Natural killer cell (primary cell): ENCODE measurements at regions not wholly inside any gene's neighbourhood (a gene's known extent, or its start where the extent isn't known, plus 50 kb on each side); places are given as distances from the start of the nearest gene placed in this dataset.

Experiments used
- ATAC-seq, 3 donors: fragments of 150-1000 bp in 2 of 3; fragments of 200-7000 bp in 1 of 3; cut with Tn5 transposase; 1 replicate in 1 of 3; 2 replicates in 2 of 3; pipeline ENCODE4 v1.10.0; 2021; ENCODE audit warnings: mild to moderate bottlenecking in 2 of 3, moderate library complexity in 2 of 3
- DNase-seq, 2 donors: peaks; one replicate each; pipeline versions ENCODE4 v3.0.0 to v3.0.0-alpha.2; 2013 to 2021; ENCODE audit warnings: mixed read lengths in 1 of 2
- H3K27ac ChIP-seq: one replicate; pipeline ENCODE4 v1.5.1; 2013; ENCODE audit warnings: mild to moderate bottlenecking, low read length
- H3K27me3 ChIP-seq: one replicate; pipeline ENCODE4 v1.6.1; 2013; ENCODE audit warnings: low read length; ENCODE audit not compliant: control insufficient read depth, insufficient read depth
- H3K36me3 ChIP-seq: one replicate; pipeline ENCODE4 v1.6.1; 2013; ENCODE audit warnings: low read length; ENCODE audit not compliant: control insufficient read depth, insufficient read depth
- H3K4me1 ChIP-seq: one replicate; pipeline ENCODE4 v1.6.1; 2013; ENCODE audit warnings: low read length; ENCODE audit not compliant: control insufficient read depth, insufficient read depth
- H3K4me3 ChIP-seq: one replicate; pipeline ENCODE4 v1.5.1; 2013; ENCODE audit warnings: low read length
- H3K9me3 ChIP-seq: one replicate; pipeline ENCODE4 v1.6.1; 2013; ENCODE audit warnings: low read length; ENCODE audit not compliant: control insufficient read depth, insufficient read depth
- H3K27ac Mint-ChIP-seq, 2 donors: one replicate each; pipeline ENCODE4 v1.8.0; 2022; ENCODE audit warnings: mild to moderate bottlenecking in 2 of 2, mixed read lengths in 2 of 2, moderate library complexity in 1 of 2
- H3K27me3 Mint-ChIP-seq, 2 donors: one replicate each; pipeline ENCODE4 v1.8.0; 2022; ENCODE audit warnings: low read depth in 2 of 2, mixed read lengths in 2 of 2
- H3K36me3 Mint-ChIP-seq: one replicate; pipeline ENCODE4 v1.8.0; 2022; ENCODE audit warnings: mixed read lengths
- H3K4me1 Mint-ChIP-seq, 2 donors: one replicate each; pipeline ENCODE4 v1.8.0; 2022; ENCODE audit warnings: mixed read lengths in 2 of 2
- H3K4me3 Mint-ChIP-seq: one replicate; pipeline ENCODE4 v1.8.0; 2022; ENCODE audit warnings: mild to moderate bottlenecking, moderate library complexity, mixed read lengths
- H3K9me3 Mint-ChIP-seq, 2 donors: one replicate each; pipeline ENCODE4 v1.8.0; 2022; ENCODE audit warnings: mixed read lengths in 2 of 2
- WGBS: methylation state at CpG from one replicate; pipeline ENCODE4 v1.1.7; 2013; ENCODE audit warnings: missing lambda C conversion rate; ENCODE audit not compliant: insufficient coverage; 5-methylcytosine and 5-hydroxymethylcytosine counted together
- intact Hi-C: fragments of 100-400 bp; cut with micrococcal nuclease; formaldehyde crosslinking; loops from one replicate; pipeline ENCODE4 v1.14.2; 2022
- TF ChIP-seq, protein P1 (sequence below): fragments of 200-600 bp; IDR thresholded peaks from one replicate; pipeline ENCODE4 v1.8.0; 2022; ENCODE audit warnings: antibody characterized with exemption

DNA sequence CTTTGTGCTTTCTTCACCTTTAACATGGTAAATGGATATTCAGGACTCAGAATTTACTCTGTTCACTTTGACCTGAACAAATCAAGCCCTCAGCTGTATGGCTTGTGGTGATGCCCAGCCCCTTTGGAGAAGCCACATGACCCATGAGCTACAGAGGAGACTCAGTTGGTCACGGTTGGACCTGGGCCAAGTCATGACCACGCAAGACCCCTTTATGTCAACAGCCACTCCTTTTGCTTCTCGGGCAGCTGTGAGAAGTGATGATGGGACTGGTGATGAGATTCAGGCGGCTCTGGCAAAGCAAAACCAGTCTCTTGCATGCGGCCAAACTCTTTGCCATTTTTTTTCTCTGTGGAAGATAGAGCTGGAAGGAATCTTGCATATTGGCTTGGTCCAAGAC, 96.5 kb upstream of the AJAP1 start:
- Mint-ChIP-seq H3K4me3 (no peak overlapping the region), H3K9me3 (no peaks in the 10 kb centered on the region), H3K36me3 (no peaks in the 10 kb centered on the region), H3K4me1 (no peaks in the 10 kb centered on the region), H3K27ac (no peak overlapping the region), H3K27me3 (peaks cover 2 to 10% of the 10 kb centered on the region in 2 donors)
- no peaks in the 10 kb centered on the region for H3K4me1 ChIP-seq
- DNase-seq = no peak
- no peaks in the 10 kb centered on the region for H3K36me3 ChIP-seq
- no peak overlapping the region for H3K4me3 ChIP-seq
- TF ChIP-seq, protein P1, sequence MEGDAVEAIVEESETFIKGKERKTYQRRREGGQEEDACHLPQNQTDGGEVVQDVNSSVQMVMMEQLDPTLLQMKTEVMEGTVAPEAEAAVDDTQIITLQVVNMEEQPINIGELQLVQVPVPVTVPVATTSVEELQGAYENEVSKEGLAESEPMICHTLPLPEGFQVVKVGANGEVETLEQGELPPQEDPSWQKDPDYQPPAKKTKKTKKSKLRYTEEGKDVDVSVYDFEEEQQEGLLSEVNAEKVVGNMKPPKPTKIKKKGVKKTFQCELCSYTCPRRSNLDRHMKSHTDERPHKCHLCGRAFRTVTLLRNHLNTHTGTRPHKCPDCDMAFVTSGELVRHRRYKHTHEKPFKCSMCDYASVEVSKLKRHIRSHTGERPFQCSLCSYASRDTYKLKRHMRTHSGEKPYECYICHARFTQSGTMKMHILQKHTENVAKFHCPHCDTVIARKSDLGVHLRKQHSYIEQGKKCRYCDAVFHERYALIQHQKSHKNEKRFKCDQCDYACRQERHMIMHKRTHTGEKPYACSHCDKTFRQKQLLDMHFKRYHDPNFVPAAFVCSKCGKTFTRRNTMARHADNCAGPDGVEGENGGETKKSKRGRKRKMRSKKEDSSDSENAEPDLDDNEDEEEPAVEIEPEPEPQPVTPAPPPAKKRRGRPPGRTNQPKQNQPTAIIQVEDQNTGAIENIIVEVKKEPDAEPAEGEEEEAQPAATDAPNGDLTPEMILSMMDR = no peak
- H3K27ac ChIP-seq = no peak overlapping the region
- no peak for ATAC-seq
- no peaks in the 10 kb centered on the region for H3K27me3 ChIP-seq
- H3K9me3 ChIP-seq = no peaks in the 10 kb centered on the region
- 89% methylated on average over 5 of the region's 5 CpGs for WGBS
- intact Hi-C loops = no loop called here

DNA sequence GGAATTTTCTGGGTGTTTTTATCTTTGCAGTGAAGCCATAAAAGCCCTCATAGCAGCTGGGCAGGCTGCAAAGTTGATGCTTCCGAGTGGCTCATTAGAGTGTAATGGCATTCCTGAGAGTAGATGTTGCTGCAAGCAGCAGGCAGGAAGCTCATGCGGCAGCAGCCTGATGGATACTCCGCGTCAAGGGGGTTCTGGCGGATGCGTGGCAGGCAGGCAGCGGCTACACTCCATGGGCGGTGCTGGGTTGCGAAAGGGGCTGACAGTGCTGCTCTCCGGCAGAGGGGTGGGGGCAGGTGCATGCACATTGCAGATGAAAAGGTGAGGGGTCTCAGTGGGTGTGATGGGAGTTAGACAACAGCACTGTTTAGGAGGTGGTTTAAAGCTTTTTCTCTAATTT, 93.2 kb upstream of the AJAP1 start:
- TF ChIP-seq, protein P1 = no peak
- ATAC-seq (no peak), DNase-seq (no peak)
- Mint-ChIP-seq H3K9me3 (no peaks in the 10 kb centered on the region), H3K36me3 (no peaks in the 10 kb centered on the region), H3K27me3 (peaks cover 0 to 22% of the 10 kb centered on the region in 2 donors), H3K27ac (no peak overlapping the region), H3K4me1 (no peaks in the 10 kb centered on the region), H3K4me3 (no peak overlapping the region)
- Histone ChIP-seq H3K4me1 (no peaks in the 10 kb centered on the region), H3K9me3 (no peaks in the 10 kb centered on the region), H3K4me3 (no peak overlapping the region), H3K27me3 (no peaks in the 10 kb centered on the region), H3K27ac (no peak overlapping the region), H3K36me3 (no peaks in the 10 kb centered on the region)
- intact Hi-C loops = no loop called here
- 15% methylated on average over 10 of the region's 10 CpGs for WGBS

DNA sequence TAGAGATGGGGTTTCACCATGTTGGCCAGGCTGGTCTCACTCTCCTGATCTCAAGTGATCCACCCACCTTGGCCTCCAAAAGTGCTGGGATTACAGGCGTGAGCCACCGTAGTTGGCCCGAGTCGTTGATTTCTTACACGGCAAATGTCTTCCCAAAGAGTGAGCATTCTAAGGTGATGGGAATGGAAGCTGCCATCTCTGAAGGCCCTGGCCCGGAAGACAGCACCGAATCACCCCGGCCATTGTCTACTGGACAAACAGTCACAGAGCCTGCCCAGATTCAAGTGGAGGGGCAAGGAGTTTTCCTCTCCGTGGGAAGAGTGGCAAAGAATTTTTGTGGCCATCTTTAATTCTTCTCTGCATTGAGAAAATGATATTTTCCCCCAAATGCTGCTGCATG, 92.1 kb upstream of the AJAP1 start:
- Histone ChIP-seq H3K36me3 (no peaks in the 10 kb centered on the region), H3K9me3 (no peaks in the 10 kb centered on the region), H3K4me3 (no peak overlapping the region), H3K4me1 (no peaks in the 10 kb centered on the region), H3K27me3 (no peaks in the 10 kb centered on the region), H3K27ac (no peak overlapping the region)
- Mint-ChIP-seq H3K4me3 (no peak overlapping the region), H3K27me3 (peaks cover 0 to 28% of the 10 kb centered on the region in 2 donors), H3K27ac (no peak overlapping the region), H3K9me3 (no peaks in the 10 kb centered on the region), H3K36me3 (no peaks in the 10 kb centered on the region), H3K4me1 (no peaks in the 10 kb centered on the region)
- 95% methylated on average over 9 of the region's 9 CpGs for WGBS
- TF ChIP-seq, protein P1 = no peak
- DNase-seq = no peak
- no peak for ATAC-seq
- intact Hi-C loops = no loop called here

DNA sequence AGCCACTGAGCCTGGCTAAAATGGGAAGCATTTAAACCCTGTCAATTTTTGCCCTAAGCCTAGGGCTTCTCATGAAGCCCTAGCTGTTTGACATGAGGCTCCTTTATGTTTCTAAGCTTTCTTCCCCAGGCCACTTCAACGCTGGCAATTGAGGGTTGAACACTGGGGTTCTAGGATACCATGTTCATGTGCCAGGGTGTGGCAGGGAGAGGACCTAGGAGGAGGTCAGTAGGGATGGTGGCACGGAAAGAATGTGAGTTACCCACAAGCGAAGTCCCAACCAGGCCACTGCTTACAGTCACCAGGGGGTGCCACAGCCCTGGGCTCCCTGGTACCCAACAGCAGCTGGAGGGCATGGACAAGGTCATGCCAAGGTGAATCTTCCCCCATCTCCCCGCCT, 90.8 kb upstream of the AJAP1 start:
- Mint-ChIP-seq H3K4me1 (no peaks in the 10 kb centered on the region), H3K27ac (no peak overlapping the region), H3K36me3 (no peaks in the 10 kb centered on the region), H3K4me3 (no peak overlapping the region), H3K9me3 (no peaks in the 10 kb centered on the region), H3K27me3 (peaks cover 0 to 28% of the 10 kb centered on the region in 2 donors)
- Histone ChIP-seq H3K4me3 (no peak overlapping the region), H3K27ac (no peak overlapping the region), H3K27me3 (no peaks in the 10 kb centered on the region), H3K9me3 (no peaks in the 10 kb centered on the region), H3K36me3 (no peaks in the 10 kb centered on the region), H3K4me1 (no peaks in the 10 kb centered on the region)
- no peak for DNase-seq
- TF ChIP-seq, protein P1 = no peak
- no peak for ATAC-seq
- intact Hi-C loops = no loop called here
- 84% methylated on average over 4 of the region's 4 CpGs for WGBS
